ENCODE measurements at regions not wholly inside any gene's neighbourhood (a gene's known extent, or its start where the extent isn't known, plus 50 kb on each side); places are given as distances from the start of the nearest gene placed in this dataset.

GRCh38 chr10:130240409-130240808 lies 104.2 kb downstream of the GLRX3 start:
- TF ChIP-seq CTCF (IDR thresholded peaks at IDR 0.05), result no peak
- TF ChIP-seq EP300 (IDR thresholded peaks at IDR 0.05), result no peak
- TF ChIP-seq POLR2AphosphoS5 (IDR thresholded peaks at IDR 0.05), result no peak
